ENCODE measurements at regions not wholly inside any gene's neighbourhood (a gene's known extent, or its start where the extent isn't known, plus 50 kb on each side); places are given as distances from the start of the nearest gene placed in this dataset.

GRCh38 chr6:130622142-130622541 lies 205.1 kb upstream of the SMLR1 start:
- H3K9ac ChIP-seq (ENCODE audit: low read length): no peak overlapping the region
- no peak overlapping the region for H3K4me3 ChIP-seq (ENCODE audit: low read length)
- H3K4me2 ChIP-seq (ENCODE audit: low read length): no peak overlapping the region
- peaks cover 6% of the 10 kb centered on the region; the same call in 1 of the 2 replicates for H3K27me3 ChIP-seq (ENCODE audit: low read depth, low read length)
- H3K4me1 ChIP-seq (ENCODE audit: low read length): peaks cover 22% of the 10 kb centered on the region
- no peaks in the 10 kb centered on the region for H3K79me2 ChIP-seq (ENCODE audit: low read length)
- no peak overlapping the region for H2AFZ ChIP-seq (ENCODE audit: low read depth, low read length)
- H3K36me3 ChIP-seq (replicated peaks; ENCODE audit: low read depth, low read length): no peaks in the 10 kb centered on the region
- no peak for TF ChIP-seq EZH2phosphoT487 (IDR thresholded peaks at IDR 0.05; ENCODE audit: low read depth)
- no peak for TF ChIP-seq CTCF (IDR thresholded peaks at IDR 0.05; ENCODE audit: low read depth, low read length)
- H3K9me3 ChIP-seq (ENCODE audit: insufficient read depth, low read length): no peaks in the 10 kb centered on the region
- no peaks in the 10 kb centered on the region for H4K20me1 ChIP-seq (ENCODE audit: insufficient read depth, low read length)
- H3K27ac ChIP-seq (ENCODE audit: low read length): no peak overlapping the region

- H3K4me3 ChIP-seq (ENCODE audit: low read length): no peak overlapping the region
- H4K20me1 ChIP-seq (ENCODE audit: insufficient read depth, low read length): no peaks in the 10 kb centered on the region
- H3K4me1 ChIP-seq (ENCODE audit: low read length): peaks cover 22% of the 10 kb centered on the region
- no peak overlapping the region for H3K27ac ChIP-seq (ENCODE audit: low read length)
- peaks cover 6% of the 10 kb centered on the region; the same call in 1 of the 2 replicates for H3K27me3 ChIP-seq (ENCODE audit: low read depth, low read length)
- TF ChIP-seq EZH2phosphoT487 (IDR thresholded peaks at IDR 0.05; ENCODE audit: low read depth): no peak
- no peak for TF ChIP-seq CTCF (IDR thresholded peaks at IDR 0.05; ENCODE audit: low read depth, low read length)
- no peak overlapping the region for H3K9ac ChIP-seq (ENCODE audit: low read length)
- no peak overlapping the region for H3K4me2 ChIP-seq (ENCODE audit: low read length)
- no peaks in the 10 kb centered on the region for H3K36me3 ChIP-seq (replicated peaks; ENCODE audit: low read depth, low read length)
- H3K9me3 ChIP-seq (ENCODE audit: insufficient read depth, low read length): no peaks in the 10 kb centered on the region
- no peaks in the 10 kb centered on the region for H3K79me2 ChIP-seq (ENCODE audit: low read length)
- H2AFZ ChIP-seq (ENCODE audit: low read depth, low read length): no peak overlapping the region
Measured at GRCh38 chr6:130624046-130624445, 203.2 kb upstream of the SMLR1 start.

GRCh38 chr6:130625825-130626527 lies 201.2 kb upstream of the SMLR1 start:
- no peak for TF ChIP-seq CTCF (IDR thresholded peaks at IDR 0.05; ENCODE audit: low read depth, low read length)
- TF ChIP-seq EZH2phosphoT487 (IDR thresholded peaks at IDR 0.05; ENCODE audit: low read depth): no peak
- no peak overlapping the region for H3K9ac ChIP-seq (ENCODE audit: low read length)
- no peaks in the 10 kb centered on the region for H3K79me2 ChIP-seq (ENCODE audit: low read length)
- H3K4me2 ChIP-seq (ENCODE audit: low read length): no peak overlapping the region
- no peak overlapping the region for H3K27ac ChIP-seq (ENCODE audit: low read length)
- H2AFZ ChIP-seq (ENCODE audit: low read depth, low read length): no peak overlapping the region
- no peaks in the 10 kb centered on the region for H3K36me3 ChIP-seq (replicated peaks; ENCODE audit: low read depth, low read length)
- peaks cover 6% of the 10 kb centered on the region; the same call in 1 of the 2 replicates for H3K27me3 ChIP-seq (ENCODE audit: low read depth, low read length)
- no peaks in the 10 kb centered on the region for H3K9me3 ChIP-seq (ENCODE audit: insufficient read depth, low read length)
- no peaks in the 10 kb centered on the region for H4K20me1 ChIP-seq (ENCODE audit: insufficient read depth, low read length)
- no peak overlapping the region for H3K4me3 ChIP-seq (ENCODE audit: low read length)
- H3K4me1 ChIP-seq (ENCODE audit: low read length): peaks cover 18% of the 10 kb centered on the region

GRCh38 chr6:130628862-130629261 lies 198.3 kb upstream of the SMLR1 start:
- no peak overlapping the region for H3K4me2 ChIP-seq (ENCODE audit: low read length)
- H3K27ac ChIP-seq (ENCODE audit: low read length): no peak overlapping the region
- H3K27me3 ChIP-seq (ENCODE audit: low read depth, low read length): peaks cover 6% of the 10 kb centered on the region; the same call in 1 of the 2 replicates
- peaks cover 17% of the 10 kb centered on the region for H3K4me1 ChIP-seq (ENCODE audit: low read length)
- H3K36me3 ChIP-seq (replicated peaks; ENCODE audit: low read depth, low read length): no peaks in the 10 kb centered on the region
- H4K20me1 ChIP-seq (ENCODE audit: insufficient read depth, low read length): no peaks in the 10 kb centered on the region
- no peaks in the 10 kb centered on the region for H3K9me3 ChIP-seq (ENCODE audit: insufficient read depth, low read length)
- no peak overlapping the region for H3K9ac ChIP-seq (ENCODE audit: low read length)
- TF ChIP-seq CTCF (IDR thresholded peaks at IDR 0.05; ENCODE audit: low read depth, low read length) (no peak), EZH2phosphoT487 (IDR thresholded peaks at IDR 0.05; ENCODE audit: low read depth) (no peak)
- no peak overlapping the region for H3K4me3 ChIP-seq (ENCODE audit: low read length)
- H2AFZ ChIP-seq (ENCODE audit: low read depth, low read length): no peak overlapping the region
- no peaks in the 10 kb centered on the region for H3K79me2 ChIP-seq (ENCODE audit: low read length)

All from OCI-LY3 (cell line).